ENCODE measurements at regions not wholly inside any gene's neighbourhood (a gene's known extent, or its start where the extent isn't known, plus 50 kb on each side); places are given as distances from the start of the nearest gene placed in this dataset.

DNA sequence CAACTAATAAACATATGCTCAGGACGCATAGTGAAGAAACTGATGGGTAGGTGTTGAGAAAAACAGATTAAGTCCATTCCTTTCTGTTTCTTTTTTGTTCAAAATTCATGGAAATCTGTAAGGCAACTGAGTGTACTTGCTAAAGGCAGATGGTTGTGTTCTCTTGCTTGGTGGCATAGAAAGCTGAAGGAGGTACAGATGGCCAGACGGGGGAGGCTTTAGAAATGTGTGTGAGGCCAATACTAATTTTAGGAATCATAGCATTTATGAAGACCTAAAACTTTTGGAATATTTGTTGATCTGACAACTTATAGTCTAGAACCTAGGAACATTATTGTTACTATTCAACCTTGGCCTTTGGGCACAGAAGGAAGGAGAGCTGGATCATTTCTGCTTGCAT lies 56.8 kb upstream of the EMCN start:
- no peaks in the 10 kb centered on the region for H3K36me3 Mint-ChIP-seq (ENCODE audit: low read depth)
- TF ChIP-seq, protein P1, sequence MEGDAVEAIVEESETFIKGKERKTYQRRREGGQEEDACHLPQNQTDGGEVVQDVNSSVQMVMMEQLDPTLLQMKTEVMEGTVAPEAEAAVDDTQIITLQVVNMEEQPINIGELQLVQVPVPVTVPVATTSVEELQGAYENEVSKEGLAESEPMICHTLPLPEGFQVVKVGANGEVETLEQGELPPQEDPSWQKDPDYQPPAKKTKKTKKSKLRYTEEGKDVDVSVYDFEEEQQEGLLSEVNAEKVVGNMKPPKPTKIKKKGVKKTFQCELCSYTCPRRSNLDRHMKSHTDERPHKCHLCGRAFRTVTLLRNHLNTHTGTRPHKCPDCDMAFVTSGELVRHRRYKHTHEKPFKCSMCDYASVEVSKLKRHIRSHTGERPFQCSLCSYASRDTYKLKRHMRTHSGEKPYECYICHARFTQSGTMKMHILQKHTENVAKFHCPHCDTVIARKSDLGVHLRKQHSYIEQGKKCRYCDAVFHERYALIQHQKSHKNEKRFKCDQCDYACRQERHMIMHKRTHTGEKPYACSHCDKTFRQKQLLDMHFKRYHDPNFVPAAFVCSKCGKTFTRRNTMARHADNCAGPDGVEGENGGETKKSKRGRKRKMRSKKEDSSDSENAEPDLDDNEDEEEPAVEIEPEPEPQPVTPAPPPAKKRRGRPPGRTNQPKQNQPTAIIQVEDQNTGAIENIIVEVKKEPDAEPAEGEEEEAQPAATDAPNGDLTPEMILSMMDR (conservative IDR thresholded peaks at IDR 0.05): no peak
- WGBS, 2 experiments (ENCODE audit: insufficient coverage in 1 of 2, insufficient read length in 1 of 2): 91% methylated on average over 2 of the region's 2 CpGs; no CpG with 5 or more reads in 1 of the 2 experiments

DNA sequence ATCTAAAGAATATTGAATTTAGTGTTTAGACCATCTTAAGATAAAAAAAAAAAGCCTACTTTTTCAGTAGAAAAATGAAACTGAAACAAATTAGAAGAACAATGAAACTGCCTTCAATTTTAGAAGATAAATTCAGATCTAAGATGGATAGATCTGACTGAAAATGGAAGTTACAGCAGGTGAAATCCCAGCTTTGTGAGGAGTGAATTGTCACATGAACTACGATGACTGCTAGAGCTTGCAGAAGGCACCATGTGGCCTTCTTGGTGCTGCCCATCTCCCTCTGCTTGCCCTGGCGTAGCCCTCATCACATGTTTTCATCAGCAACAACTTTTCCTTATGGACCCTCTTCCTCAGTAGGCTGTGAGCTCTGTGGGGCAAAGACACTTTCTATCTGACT lies 51.4 kb upstream of the EMCN start:
- Mint-ChIP-seq H3K27ac (no peak overlapping the region), H3K27me3 (ENCODE audit: insufficient read depth) (no peaks in the 10 kb centered on the region), H3K9me3 (no peaks in the 10 kb centered on the region), H3K4me3 (no peak overlapping the region), H3K4me1 (no peaks in the 10 kb centered on the region), H3K36me3 (ENCODE audit: low read depth) (no peaks in the 10 kb centered on the region)
- TF ChIP-seq, protein P1 (conservative IDR thresholded peaks at IDR 0.05): no peak
- no peak overlapping the region for H3K9ac ChIP-seq (ENCODE audit: extremely low read depth, low read length, poor library complexity, severe bottlenecking)
- no peaks in the 10 kb centered on the region for H3K4me1 ChIP-seq (ENCODE audit: control insufficient read depth, insufficient read depth, low read length)
- no peak overlapping the region for H3K4me3 ChIP-seq (ENCODE audit: low read length)
- DNase-seq: no peak
- H3K36me3 ChIP-seq (ENCODE audit: control insufficient read depth, insufficient read depth, low read length): no peaks in the 10 kb centered on the region
- H3K27ac ChIP-seq (ENCODE audit: low read depth, low read length): no peak overlapping the region
- no peaks in the 10 kb centered on the region for H3K9me3 ChIP-seq (ENCODE audit: control insufficient read depth, low read length)
- WGBS, 2 experiments (ENCODE audit: insufficient coverage in 1 of 2, insufficient read length in 1 of 2): 91 to 100% methylated on average over 1 of the region's 2 CpGs
- H3K27me3 ChIP-seq (ENCODE audit: control insufficient read depth, insufficient read depth, low read length, poor library complexity, severe bottlenecking): no peaks in the 10 kb centered on the region

More for the DNA sequence above, 56.8 kb upstream of the EMCN start:
- Mint-ChIP-seq H3K4me1 (no peaks in the 10 kb centered on the region), H3K27me3 (ENCODE audit: insufficient read depth) (no peaks in the 10 kb centered on the region), H3K9me3 (no peaks in the 10 kb centered on the region), H3K27ac (no peak overlapping the region), H3K4me3 (no peak overlapping the region)
- no peaks in the 10 kb centered on the region for H3K4me1 ChIP-seq (ENCODE audit: control insufficient read depth, insufficient read depth, low read length)
- H3K9me3 ChIP-seq (ENCODE audit: control insufficient read depth, low read length): no peaks in the 10 kb centered on the region
- no peak overlapping the region for H3K27ac ChIP-seq (ENCODE audit: low read depth, low read length)
- H3K36me3 ChIP-seq (ENCODE audit: control insufficient read depth, insufficient read depth, low read length): no peaks in the 10 kb centered on the region
- no peaks in the 10 kb centered on the region for H3K27me3 ChIP-seq (ENCODE audit: control insufficient read depth, insufficient read depth, low read length, poor library complexity, severe bottlenecking)
- no peak overlapping the region for H3K4me3 ChIP-seq (ENCODE audit: low read length)
- DNase-seq: no peak
- no peak overlapping the region for H3K9ac ChIP-seq (ENCODE audit: extremely low read depth, low read length, poor library complexity, severe bottlenecking)

Measured in endodermal cell (in vitro differentiated cells).